GM19395 (cell line): ENCODE measurements at regions not wholly inside any gene's neighbourhood (a gene's known extent, or its start where the extent isn't known, plus 50 kb on each side); places are given as distances from the start of the nearest gene placed in this dataset.

Experiments
- ATAC-seq: cut with Tn5 transposase; IDR thresholded peaks from one replicate; pipeline ENCODE4 v1.9.1; 2021; ENCODE audit warnings: mild to moderate bottlenecking, moderate library complexity; ENCODE audit not compliant: unreplicated experiment

- no peak for ATAC-seq
These were observed 556.8 kb downstream of the NPHP4 start for GRCh38 chr1:5435414-5435813.

GRCh38 chr1:5432436-5432835, 559.8 kb downstream of the NPHP4 start:
- ATAC-seq: no peak

- ATAC-seq: no peak
These were observed 561.1 kb downstream of the NPHP4 start for GRCh38 chr1:5430911-5431697.

GRCh38 chr1:5430136-5430535, 562.1 kb downstream of the NPHP4 start:
- ATAC-seq: no peak

GRCh38 chr1:5428351-5428750, 563.9 kb downstream of the NPHP4 start:
- no peak for ATAC-seq

GRCh38 chr1:5427026-5427613, 565.1 kb downstream of the NPHP4 start:
- ATAC-seq: no peak

GRCh38 chr1:5424802-5425703, 567.2 kb downstream of the NPHP4 start:
- ATAC-seq: no peak

- ATAC-seq: no peak
These were observed 569.1 kb downstream of the NPHP4 start for GRCh38 chr1:5423109-5423508.

- no peak for ATAC-seq
These were observed 572.7 kb downstream of the NPHP4 start for GRCh38 chr1:5419501-5419900.

GRCh38 chr1:5416518-5416917, 575.7 kb downstream of the NPHP4 start:
- ATAC-seq: no peak

GRCh38 chr1:5415606-5416005, 576.6 kb downstream of the NPHP4 start:
- no peak for ATAC-seq

- no peak for ATAC-seq
These were observed 581.6 kb downstream of the NPHP4 start for GRCh38 chr1:5410652-5411051.

- no peak for ATAC-seq
These were observed 583.8 kb downstream of the NPHP4 start for GRCh38 chr1:5408401-5408800.

- ATAC-seq: no peak
These were observed 587.0 kb downstream of the NPHP4 start for GRCh38 chr1:5405263-5405662.

- no peak for ATAC-seq
These were observed 587.6 kb downstream of the NPHP4 start for GRCh38 chr1:5404412-5405203.

- ATAC-seq: no peak
These were observed 588.3 kb downstream of the NPHP4 start for GRCh38 chr1:5403935-5404334.

GRCh38 chr1:5402618-5403017, 589.6 kb downstream of the NPHP4 start:
- ATAC-seq: no peak

GRCh38 chr1:5399771-5400170, 592.5 kb downstream of the NPHP4 start:
- ATAC-seq: no peak

GRCh38 chr1:5396593-5396992, 595.6 kb downstream of the NPHP4 start:
- no peak for ATAC-seq

GRCh38 chr1:5394111-5394510, 598.1 kb downstream of the NPHP4 start:
- ATAC-seq: no peak

GRCh38 chr1:5393603-5394002, 598.6 kb downstream of the NPHP4 start:
- no peak for ATAC-seq
